H1 (cell line): ENCODE measurements at regions not wholly inside any gene's neighbourhood (a gene's known extent, or its start where the extent isn't known, plus 50 kb on each side); places are given as distances from the start of the nearest gene placed in this dataset.

Experiments used
- CTCF ChIA-PET: fragments of 300-600 bp; sonication (Branson Sonifier 250); formaldehyde crosslinking; loops from one replicate; lab custom pipeline; 2021; ENCODE audit not compliant: partially characterized antibody; lab: Charles Lee
- POLR2A ChIA-PET: fragments of 300-600 bp; sonication (Branson Sonifier 250); formaldehyde crosslinking; loops from one replicate; lab custom pipeline; 2021; ENCODE audit warnings: inconsistent platforms; ENCODE audit not compliant: partially characterized antibody; lab: Charles Lee
- DNase-seq, 2 experiments: peaks; one replicate each; pipeline versions ENCODE4 v3.0.0 to v3.0.0-alpha.2; 2010 to 2022; ENCODE audit warnings: low spot score in 2 of 2, low read depth in 1 of 2, mixed read lengths in 1 of 2
- FAIRE-seq: peaks from 2 replicates; lab custom pipeline; 2011; peaks lifted over from hg19 to GRCh38; lab: Jason Lieb, UNC
- H2AFZ ChIP-seq: 2 replicates; pipeline ENCODE4 v1.8.1; 2012; ENCODE audit warnings: low read length, inconsistent platforms
- H2AK5ac ChIP-seq: 2 replicates; pipeline ENCODE4 v1.6.1; 2013; ENCODE audit warnings: low read depth, low read length
- H2BK120ac ChIP-seq: replicated peaks from 2 replicates; pipeline ENCODE3; 2013; ENCODE audit warnings: low read depth, low read length, inconsistent platforms
- H2BK12ac ChIP-seq: 2 replicates; pipeline ENCODE4 v1.6.1; 2013; ENCODE audit warnings: low read depth, low read length
- H2BK15ac ChIP-seq: 2 replicates; pipeline ENCODE4 v1.6.1; 2013; ENCODE audit warnings: low read length
- H2BK20ac ChIP-seq: 2 replicates; pipeline ENCODE4 v1.6.1; 2013; ENCODE audit warnings: low read length
- H2BK5ac ChIP-seq: 2 replicates; pipeline ENCODE4 v1.6.1; 2013; ENCODE audit warnings: low read depth, low read length
- H3K14ac ChIP-seq: 2 replicates; pipeline ENCODE4 v1.6.1; 2013; ENCODE audit warnings: inconsistent platforms; ENCODE audit not compliant: insufficient read length
- H3K18ac ChIP-seq: 2 replicates; pipeline ENCODE4 v1.6.1; 2013; ENCODE audit warnings: low read length; ENCODE audit errors: extremely low read depth
- H3K23ac ChIP-seq: 2 replicates; pipeline ENCODE4 v1.6.1; 2013; ENCODE audit warnings: inconsistent platforms; ENCODE audit not compliant: insufficient read length
- H3K23me2 ChIP-seq: 2 replicates; pipeline ENCODE4 v1.6.1; 2013; ENCODE audit warnings: low read depth, low read length
- H3K27ac ChIP-seq: 2 replicates; pipeline ENCODE4 v1.6.1; 2011; ENCODE audit warnings: low read depth, low read length, inconsistent platforms
- H3K27me3 ChIP-seq, 4 experiments: replicated peaks in 1 of 4; 1 replicate in 1 of 4; 2 replicates in 3 of 4; pipeline versions ENCODE4 v1.6.1 to v1.8.1; 2011 to 2013; ENCODE audit warnings: low read length in 3 of 4, mild to moderate bottlenecking in 3 of 4, inconsistent platforms in 2 of 4, mixed read lengths in 2 of 4, moderate library complexity in 1 of 4; ENCODE audit not compliant: control insufficient read depth in 3 of 4, insufficient read depth in 3 of 4; ENCODE audit errors: extremely low read depth in 1 of 4
- H3K36me3 ChIP-seq, 4 experiments: 2 replicates each; pipeline versions ENCODE4 v1.6.1 to v1.8.1; 2011 to 2013; ENCODE audit warnings: mild to moderate bottlenecking in 4 of 4, low read length in 3 of 4, moderate library complexity in 2 of 4, control low read depth in 1 of 4, inconsistent platforms in 1 of 4; ENCODE audit not compliant: insufficient read depth in 4 of 4, control insufficient read depth in 2 of 4
- H3K4ac ChIP-seq: replicated peaks from 2 replicates; pipeline ENCODE3; 2013; ENCODE audit warnings: low read length, low read depth, mixed read lengths, inconsistent platforms; ENCODE audit not compliant: insufficient read length
- H3K4me1 ChIP-seq, 4 experiments: replicated peaks in 1 of 4; 1 replicate in 1 of 4; 2 replicates in 3 of 4; pipeline versions ENCODE4 v1.6.1 to v1.8.1; 2011 to 2013; ENCODE audit warnings: low read length in 3 of 4, inconsistent platforms in 2 of 4, mixed read lengths in 1 of 4; ENCODE audit not compliant: insufficient read depth in 4 of 4, control insufficient read depth in 3 of 4
- H3K4me2 ChIP-seq, 2 experiments: 2 replicates each; pipeline versions ENCODE4 v1.6.1 to v1.8.1; 2011 to 2013; ENCODE audit warnings: low read depth in 2 of 2, low read length in 2 of 2, control low read depth in 1 of 2, inconsistent platforms in 1 of 2, mild to moderate bottlenecking in 1 of 2; ENCODE audit not compliant: insufficient read depth in 1 of 2
- H3K4me3 ChIP-seq, 4 experiments: fragments of 200-600, 300-600 bp in 1 of 4; sonication (generic), shearing (Covaris generic), sonication (Bioruptor Twin) in 1 of 4; 2 replicates each; pipeline versions ENCODE4 v1.5.1 to v1.8.1; 2011 to 2016; ENCODE audit warnings: low read length in 4 of 4, low read depth in 3 of 4, control low read depth in 2 of 4, inconsistent platforms in 2 of 4, mild to moderate bottlenecking in 2 of 4, mixed read lengths in 1 of 4, moderate library complexity in 1 of 4; ENCODE audit not compliant: insufficient read depth in 2 of 4; ENCODE audit errors: extremely low read depth in 1 of 4
- H3K56ac ChIP-seq: replicated peaks from 2 replicates; pipeline ENCODE3; 2013; ENCODE audit warnings: low read depth, mild to moderate bottlenecking, mixed read lengths, low read length, inconsistent platforms; ENCODE audit not compliant: insufficient read length
- H3K79me1 ChIP-seq: 2 replicates; pipeline ENCODE4 v1.6.1; 2013; ENCODE audit warnings: low read depth, low read length, control low read depth
- H3K79me2 ChIP-seq, 2 experiments: 2 replicates each; pipeline versions ENCODE4 v1.6.1 to v1.8.1; 2012 to 2013; ENCODE audit warnings: low read length in 2 of 2, mild to moderate bottlenecking in 2 of 2, inconsistent platforms in 1 of 2; ENCODE audit not compliant: insufficient read depth in 2 of 2, control insufficient read depth in 1 of 2
- H3K9ac ChIP-seq, 4 experiments: replicated peaks in 1 of 4; 1 replicate in 1 of 4; 2 replicates in 3 of 4; pipeline versions ENCODE4 v1.6.1 to v1.8.1; 2011 to 2013; ENCODE audit warnings: low read depth in 3 of 4, low read length in 3 of 4, control low read depth in 2 of 4, mild to moderate bottlenecking in 2 of 4, moderate library complexity in 2 of 4, inconsistent platforms in 1 of 4; ENCODE audit errors: extremely low read depth in 1 of 4
- H3K9me3 ChIP-seq, 2 experiments: 2 replicates each; pipeline versions ENCODE4 v1.6.1 to v1.8.1; 2012 to 2013; ENCODE audit warnings: mild to moderate bottlenecking in 2 of 2, moderate library complexity in 2 of 2, control low read depth in 1 of 2, inconsistent platforms in 1 of 2, low read depth in 1 of 2, low read length in 1 of 2, mixed read lengths in 1 of 2; ENCODE audit not compliant: insufficient read depth in 2 of 2
- H4K20me1 ChIP-seq, 2 experiments: replicated peaks in 1 of 2; 2 replicates each; pipeline versions ENCODE3 to v1.8.1; 2011 to 2013; ENCODE audit warnings: inconsistent platforms in 2 of 2, low read length in 2 of 2, mild to moderate bottlenecking in 1 of 2; ENCODE audit not compliant: insufficient read depth in 2 of 2, control insufficient read depth in 1 of 2
- H4K5ac ChIP-seq: 2 replicates; pipeline ENCODE4 v1.6.1; 2013; ENCODE audit warnings: low read length, low read depth, mixed read lengths, inconsistent platforms; ENCODE audit not compliant: insufficient read length
- H4K8ac ChIP-seq: 2 replicates; pipeline ENCODE4 v1.8.0; 2013; ENCODE audit warnings: mild to moderate bottlenecking, moderate library complexity, low read length, inconsistent platforms; ENCODE audit not compliant: insufficient read depth; ENCODE audit errors: extremely low read depth
- H4K91ac ChIP-seq: replicated peaks from 2 replicates; pipeline ENCODE3; 2013; ENCODE audit warnings: low read length, mixed read lengths, inconsistent platforms; ENCODE audit not compliant: insufficient read length
- ATF3 ChIP-seq: IDR thresholded peaks from 2 replicates; pipeline ENCODE4 v1.6.1; 2011; ENCODE audit warnings: low read depth, mild to moderate bottlenecking, low read length; ENCODE audit not compliant: insufficient read depth
- CEBPB ChIP-seq: IDR thresholded peaks from 2 replicates; pipeline ENCODE4 v1.6.1; 2012; ENCODE audit warnings: low read depth, low read length
- RAD21 ChIP-seq, 2 experiments: IDR thresholded peaks in 1 of 2; conservative IDR thresholded peaks in 1 of 2; 2 replicates each; pipeline ENCODE4 v1.6.1; 2011; ENCODE audit warnings: low read depth in 2 of 2, low read length in 2 of 2, improper control_type of control experiment in 1 of 2, inconsistent platforms in 1 of 2, mild to moderate bottlenecking in 1 of 2, moderate library complexity in 1 of 2
- RBBP5 ChIP-seq: IDR thresholded peaks from 2 replicates; pipeline ENCODE4 v1.7.1; 2012; ENCODE audit warnings: low read depth, mild to moderate bottlenecking, inconsistent platforms, low read length, moderate library complexity, borderline replicate concordance
- RFX5 ChIP-seq: IDR thresholded peaks from 2 replicates; pipeline ENCODE4 v1.6.1; 2011; ENCODE audit warnings: low read depth, low read length, improper control_type of control experiment, borderline replicate concordance
- RXRA ChIP-seq: IDR thresholded peaks from 2 replicates; pipeline ENCODE4 v1.6.1; 2011; ENCODE audit warnings: low read depth, mild to moderate bottlenecking, low read length, moderate library complexity; ENCODE audit not compliant: insufficient read depth
- SIX5 ChIP-seq: IDR thresholded peaks from 2 replicates; pipeline ENCODE4 v1.6.1; 2011; ENCODE audit warnings: mild to moderate bottlenecking, low read depth, low read length
- TAF7 ChIP-seq: optimal IDR thresholded peaks from 2 replicates; pipeline ENCODE3; 2011; ENCODE audit warnings: low read depth, mild to moderate bottlenecking, inconsistent platforms, low read length, moderate library complexity, borderline replicate concordance
- WGBS, 2 experiments: shearing (Covaris generic) in 1 of 2; methylation state at CpG; one replicate each; pipeline versions ENCODE4 v1.1.6 to v1.1.7; 2013 to 2015; ENCODE audit warnings: low lambda C conversion rate in 2 of 2, mixed read lengths in 2 of 2, inconsistent platforms in 1 of 2, low coverage in 1 of 2, missing lambda C conversion rate in 1 of 2; ENCODE audit not compliant: insufficient replicate concordance in 2 of 2, insufficient coverage in 1 of 2, insufficient read length in 1 of 2; ENCODE audit errors: extremely low coverage in 1 of 2, missing lambda C conversion rate in 1 of 2; 5-methylcytosine and 5-hydroxymethylcytosine counted together

- Histone ChIP-seq H3K36me3 (no peaks in the 10 kb centered on the region), H3K4me3 (no peak overlapping the region), H3K23ac (no peak overlapping the region), H3K27ac (no peak overlapping the region), H3K9me3 (no peaks in the 10 kb centered on the region), H4K5ac (no peak overlapping the region), H4K91ac (no peak overlapping the region), H3K18ac (no peak overlapping the region), H2AFZ (peak overlapping the region; percentile 95), H3K27me3 (no peaks in the 10 kb centered on the region), H4K20me1 (no peaks in the 10 kb centered on the region), H2BK12ac (no peak overlapping the region), H2BK15ac (no peak overlapping the region), H3K4me2 (no peak overlapping the region), H3K56ac (no peak overlapping the region), H2BK5ac (no peak overlapping the region), H4K8ac (no peak overlapping the region), H2AK5ac (peak overlapping the region; percentile 72; the same call in 1 of the 2 replicates), H3K9ac (no peak overlapping the region), H3K4ac (no peak overlapping the region), H3K4me1 (peaks cover 3 to 10% (median 9%) of the 10 kb centered on the region in 4 experiments), H3K23me2 (no peaks in the 10 kb centered on the region; the same call in 1 of the 2 replicates), H2BK20ac (no peak overlapping the region), H3K79me1 (no peaks in the 10 kb centered on the region), H2BK120ac (no peak overlapping the region), H3K79me2 (no peaks in the 10 kb centered on the region), H3K14ac (no peak overlapping the region)
- WGBS, 2 experiments: 86% methylated on average over 8 of the region's 9 CpGs; no CpG with 5 or more reads in 1 of the 2 experiments
- ChIA-PET POLR2A (interaction anchor here (1.7 kb wide), 1 partner anchor 9 kb away, joined by 3 read pairs; no protein-coding TSS in a partner anchor), CTCF (interaction anchor here (0.8 kb wide), 1 partner anchor 36 kb away, joined by 3 read pairs; no protein-coding TSS in a partner anchor)
- no peak for TF ChIP-seq RAD21 (IDR thresholded peaks at IDR 0.05 in 1 of 2, conservative IDR thresholded peaks at IDR 0.05 in 1 of 2; ENCODE audit: low read depth in 2 of 2, low read length in 2 of 2)
- no peak for TF ChIP-seq RFX5
- TF ChIP-seq TAF7: no peak
- no peak for TF ChIP-seq SIX5
- no peak for TF ChIP-seq RBBP5
- TF ChIP-seq ATF3: no peak
- no peak for TF ChIP-seq CEBPB
- TF ChIP-seq RXRA: no peak
- FAIRE-seq (no peak), DNase-seq (no peak)
Measured at GRCh38 chr13:109684824-109685202, 101.6 kb downstream of the IRS2 start.
